Choroid plexus epithelial cell (primary cell): ENCODE measurements at regions not wholly inside any gene's neighbourhood (a gene's known extent, or its start where the extent isn't known, plus 50 kb on each side); places are given as distances from the start of the nearest gene placed in this dataset.

Experiments used
- DNase-seq: peaks from one replicate; pipeline ENCODE4 v3.0.0-alpha.2; 2010; ENCODE audit warnings: low read depth
- H3K4me3 ChIP-seq: 2 replicates; pipeline ENCODE4 v1.5.1; 2011; ENCODE audit warnings: low read depth, mild to moderate bottlenecking, control low read depth, low read length, moderate library complexity
- TF ChIP-seq, protein P1 (sequence below): conservative IDR thresholded peaks from 2 replicates; pipeline ENCODE4 v1.5.1; 2011; ENCODE audit warnings: low read depth, mild to moderate bottlenecking, control low read depth, inconsistent platforms, low read length, moderate library complexity

DNA sequence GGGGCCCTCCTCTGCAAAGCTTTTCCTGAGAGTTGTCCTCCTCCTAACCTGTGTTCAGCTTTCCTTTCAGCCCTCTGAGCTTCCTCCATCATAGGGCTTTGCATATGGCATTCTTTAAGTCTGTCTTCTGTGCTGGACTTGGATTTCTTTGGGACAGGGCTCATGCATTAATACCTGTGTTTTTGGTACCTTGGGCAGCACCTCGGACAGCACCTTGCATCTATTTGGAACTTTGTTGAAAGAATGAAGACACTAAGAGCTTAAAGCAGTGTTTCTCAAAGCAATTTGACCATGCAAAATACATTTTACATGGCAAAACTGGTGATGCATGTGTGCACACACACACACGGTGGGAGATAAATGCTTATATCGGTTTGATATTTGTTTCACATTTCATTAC lies 115.0 kb upstream of the SRRM4 start:
- DNase-seq, result no peak
- TF ChIP-seq, protein P1, sequence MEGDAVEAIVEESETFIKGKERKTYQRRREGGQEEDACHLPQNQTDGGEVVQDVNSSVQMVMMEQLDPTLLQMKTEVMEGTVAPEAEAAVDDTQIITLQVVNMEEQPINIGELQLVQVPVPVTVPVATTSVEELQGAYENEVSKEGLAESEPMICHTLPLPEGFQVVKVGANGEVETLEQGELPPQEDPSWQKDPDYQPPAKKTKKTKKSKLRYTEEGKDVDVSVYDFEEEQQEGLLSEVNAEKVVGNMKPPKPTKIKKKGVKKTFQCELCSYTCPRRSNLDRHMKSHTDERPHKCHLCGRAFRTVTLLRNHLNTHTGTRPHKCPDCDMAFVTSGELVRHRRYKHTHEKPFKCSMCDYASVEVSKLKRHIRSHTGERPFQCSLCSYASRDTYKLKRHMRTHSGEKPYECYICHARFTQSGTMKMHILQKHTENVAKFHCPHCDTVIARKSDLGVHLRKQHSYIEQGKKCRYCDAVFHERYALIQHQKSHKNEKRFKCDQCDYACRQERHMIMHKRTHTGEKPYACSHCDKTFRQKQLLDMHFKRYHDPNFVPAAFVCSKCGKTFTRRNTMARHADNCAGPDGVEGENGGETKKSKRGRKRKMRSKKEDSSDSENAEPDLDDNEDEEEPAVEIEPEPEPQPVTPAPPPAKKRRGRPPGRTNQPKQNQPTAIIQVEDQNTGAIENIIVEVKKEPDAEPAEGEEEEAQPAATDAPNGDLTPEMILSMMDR, result no peak
- H3K4me3 ChIP-seq, result no peak overlapping the region

GRCh38 chr12:118870551-118870950 lies 110.8 kb upstream of the SRRM4 start:
- TF ChIP-seq, protein P1, result no peak
- no peak overlapping the region for H3K4me3 ChIP-seq
- DNase-seq, result no peak

GRCh38 chr12:118874698-118875548 lies 106.4 kb upstream of the SRRM4 start:
- DNase-seq, result no peak
- TF ChIP-seq, protein P1, result no peak
- no peak overlapping the region for H3K4me3 ChIP-seq

DNA sequence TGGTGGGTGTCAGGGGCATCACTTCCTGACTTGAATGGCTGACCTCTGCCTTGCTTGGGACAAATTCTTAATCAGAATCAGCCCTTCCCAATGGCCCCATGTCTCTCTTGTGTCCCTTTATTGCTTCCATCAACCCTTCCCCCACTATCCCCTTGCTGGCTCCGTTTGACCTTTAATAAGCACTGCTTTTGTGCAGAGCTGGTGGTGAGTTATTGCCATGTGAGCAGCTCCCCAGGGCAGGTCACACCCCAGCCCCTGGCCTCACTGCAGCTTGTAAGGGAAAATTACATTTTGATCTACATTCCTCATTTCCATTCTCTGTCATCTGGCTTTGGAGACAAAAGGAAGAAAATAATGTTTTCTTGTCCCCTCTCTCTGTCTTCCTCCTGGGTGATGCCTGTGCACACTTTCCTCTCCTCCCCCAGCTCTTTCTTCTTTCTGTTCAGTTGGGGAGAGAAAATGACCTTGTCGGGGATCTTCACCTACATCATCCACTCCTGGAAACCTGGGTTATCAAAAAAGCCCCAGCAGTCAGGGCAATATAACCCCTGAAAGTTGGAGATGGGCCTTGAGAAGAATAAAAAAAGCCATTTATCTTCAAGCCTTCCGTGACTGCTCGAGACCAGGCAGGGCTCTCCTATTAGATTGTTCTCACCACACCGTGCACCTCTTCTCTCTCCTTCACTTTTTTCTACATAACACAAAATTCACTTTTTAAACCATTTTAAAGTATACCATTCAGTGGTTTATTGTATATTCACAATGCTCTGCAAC lies 100.4 kb upstream of the SRRM4 start:
- DNase-seq, result no peak
- H3K4me3 ChIP-seq, result no peak overlapping the region
- TF ChIP-seq, protein P1, result no peak

GRCh38 chr12:118884226-118884625 lies 97.1 kb upstream of the SRRM4 start:
- H3K4me3 ChIP-seq, result no peak overlapping the region
- TF ChIP-seq, protein P1, result no peak
- no peak for DNase-seq

- TF ChIP-seq, protein P1, result no peak
- no peak overlapping the region for H3K4me3 ChIP-seq
- DNase-seq, result no peak
These were observed 80.3 kb upstream of the SRRM4 start for GRCh38 chr12:118900993-118901392.
